SK-N-MC (cell line): ENCODE measurements at regions not wholly inside any gene's neighbourhood (a gene's known extent, or its start where the extent isn't known, plus 50 kb on each side); places are given as distances from the start of the nearest gene placed in this dataset.

Source experiments
- DNase-seq: peaks from one replicate; pipeline ENCODE4 v3.0.0-alpha.2; 2011; ENCODE audit warnings: low read depth, low spot score
- H3K27ac ChIP-seq: fragments of 200-600 bp; sonication (generic); 2 replicates; pipeline ENCODE4 v1.5.1; 2016; ENCODE audit warnings: mixed run types
- H3K36me3 ChIP-seq: fragments of 200-600 bp; sonication (generic); 2 replicates; pipeline ENCODE4 v1.6.1; 2017; ENCODE audit warnings: antibody characterized with exemption, low read length, mixed read lengths; ENCODE audit not compliant: insufficient read depth
- H3K4me3 ChIP-seq: fragments of 200-600 bp; sonication (generic); 2 replicates; pipeline ENCODE4 v1.5.1; 2016
- H3K9ac ChIP-seq: fragments of 200-600 bp; sonication (generic); 2 replicates; pipeline ENCODE4 v1.8.0; 2017; ENCODE audit warnings: mixed run types, mixed read lengths; ENCODE audit not compliant: insufficient read length
- H3K9me3 ChIP-seq: fragments of 200-600 bp; sonication (generic); 2 replicates; pipeline ENCODE4 v1.6.1; 2017; ENCODE audit warnings: low read depth, mild to moderate bottlenecking, antibody characterized with exemption, low read length, moderate library complexity, mixed read lengths
- EZH2 ChIP-seq: fragments of 200-600 bp; sonication (generic); IDR thresholded peaks from one replicate; pipeline ENCODE4 v1.6.1; 2017; ENCODE audit warnings: antibody characterized with exemption
- FOXP2 ChIP-seq: optimal IDR thresholded peaks from 2 replicates; pipeline ENCODE3; 2011; ENCODE audit warnings: mild to moderate bottlenecking, moderate library complexity; ENCODE audit not compliant: insufficient read depth; ENCODE audit errors: extremely low read length, control extremely low read depth
- POLR2AphosphoS5 ChIP-seq: IDR thresholded peaks from 2 replicates; pipeline ENCODE4 v1.6.1; 2012; ENCODE audit warnings: mild to moderate bottlenecking, low read depth, low read length, borderline replicate concordance

- Histone ChIP-seq H3K27ac (no peak overlapping the region), H3K9ac (no peak overlapping the region), H3K9me3 (no peaks in the 10 kb centered on the region), H3K36me3 (no peaks in the 10 kb centered on the region), H3K4me3 (no peak overlapping the region)
- no peak for TF ChIP-seq POLR2AphosphoS5
- no peak for TF ChIP-seq EZH2
- TF ChIP-seq FOXP2: no peak
- DNase-seq: no peak
These were observed 104.4 kb upstream of the ESX1 start for GRCh38 chrX:104359124-104359523.

- Histone ChIP-seq H3K9ac (no peak overlapping the region), H3K36me3 (no peaks in the 10 kb centered on the region), H3K27ac (no peak overlapping the region), H3K9me3 (no peaks in the 10 kb centered on the region), H3K4me3 (no peak overlapping the region)
- no peak for TF ChIP-seq EZH2
- no peak for TF ChIP-seq POLR2AphosphoS5
- no peak for TF ChIP-seq FOXP2
- no peak for DNase-seq
These were observed 96.5 kb upstream of the ESX1 start for GRCh38 chrX:104351173-104351769.

- Histone ChIP-seq H3K36me3 (no peaks in the 10 kb centered on the region), H3K9ac (no peak overlapping the region), H3K27ac (no peak overlapping the region), H3K4me3 (no peak overlapping the region), H3K9me3 (no peaks in the 10 kb centered on the region)
- no peak for DNase-seq
- TF ChIP-seq FOXP2 (no peak), POLR2AphosphoS5 (no peak), EZH2 (no peak)
These were observed 93.1 kb upstream of the ESX1 start for GRCh38 chrX:104347860-104348259.

- Histone ChIP-seq H3K9me3 (no peaks in the 10 kb centered on the region), H3K27ac (no peak overlapping the region), H3K9ac (no peak overlapping the region), H3K4me3 (no peak overlapping the region), H3K36me3 (no peaks in the 10 kb centered on the region)
- DNase-seq: peak; percentile 18
- TF ChIP-seq EZH2 (no peak), FOXP2 (no peak), POLR2AphosphoS5 (no peak)
These were observed 88.8 kb upstream of the ESX1 start for GRCh38 chrX:104343428-104344129.

GRCh38 chrX:104342065-104342464 is 87.3 kb upstream of the ESX1 start:
- no peak overlapping the region for H3K4me3 ChIP-seq
- no peak overlapping the region for H3K27ac ChIP-seq
- DNase-seq: no peak
- no peak overlapping the region for H3K9ac ChIP-seq
- H3K9me3 ChIP-seq: no peaks in the 10 kb centered on the region
- H3K36me3 ChIP-seq: no peaks in the 10 kb centered on the region
- TF ChIP-seq FOXP2 (no peak), POLR2AphosphoS5 (no peak), EZH2 (no peak)

- no peak overlapping the region for H3K9ac ChIP-seq
- H3K4me3 ChIP-seq: no peak overlapping the region
- H3K36me3 ChIP-seq: no peaks in the 10 kb centered on the region
- no peaks in the 10 kb centered on the region for H3K9me3 ChIP-seq
- no peak for TF ChIP-seq FOXP2
- no peak for TF ChIP-seq EZH2
- no peak for TF ChIP-seq POLR2AphosphoS5
- no peak for DNase-seq
- H3K27ac ChIP-seq: no peak overlapping the region
These were observed 81.0 kb upstream of the ESX1 start for GRCh38 chrX:104335756-104336155.

GRCh38 chrX:104334971-104335370 is 80.2 kb upstream of the ESX1 start:
- DNase-seq: no peak
- Histone ChIP-seq H3K9ac (no peak overlapping the region), H3K9me3 (no peaks in the 10 kb centered on the region), H3K27ac (no peak overlapping the region), H3K36me3 (no peaks in the 10 kb centered on the region), H3K4me3 (no peak overlapping the region)
- TF ChIP-seq FOXP2 (no peak), POLR2AphosphoS5 (no peak), EZH2 (no peak)

- Histone ChIP-seq H3K9ac (no peak overlapping the region), H3K4me3 (no peak overlapping the region), H3K36me3 (no peaks in the 10 kb centered on the region), H3K27ac (no peak overlapping the region), H3K9me3 (no peaks in the 10 kb centered on the region)
- DNase-seq: no peak
- TF ChIP-seq POLR2AphosphoS5 (no peak), FOXP2 (no peak), EZH2 (no peak)
These were observed 76.2 kb upstream of the ESX1 start for GRCh38 chrX:104330966-104331365.

- Histone ChIP-seq H3K9ac (no peak overlapping the region), H3K4me3 (no peak overlapping the region), H3K36me3 (no peaks in the 10 kb centered on the region), H3K27ac (no peak overlapping the region), H3K9me3 (no peaks in the 10 kb centered on the region)
- no peak for TF ChIP-seq POLR2AphosphoS5
- TF ChIP-seq EZH2: no peak
- no peak for TF ChIP-seq FOXP2
- DNase-seq: no peak
These were observed 75.0 kb upstream of the ESX1 start for GRCh38 chrX:104329731-104330130.
